OCI-LY3 (cell line): ENCODE measurements at regions not wholly inside any gene's neighbourhood (a gene's known extent, or its start where the extent isn't known, plus 50 kb on each side); places are given as distances from the start of the nearest gene placed in this dataset.

Experiments used
- H2AFZ ChIP-seq: fragments of 200-600, 300-600 bp; shearing (Covaris generic); 2 replicates; pipeline ENCODE4 v1.6.0; 2014; ENCODE audit warnings: antibody characterized with exemption, low read depth, low read length
- H3K27ac ChIP-seq: fragments of 200-600, 300-600 bp; sonication (generic); 2 replicates; pipeline ENCODE4 v1.5.1; 2014; ENCODE audit warnings: mild to moderate bottlenecking, low read length, moderate library complexity, mixed read lengths
- H3K27me3 ChIP-seq: fragments of 200-600, 300-600 bp; sonication (generic); 2 replicates; pipeline ENCODE4 v1.6.1; 2014; ENCODE audit warnings: low read depth, low read length, mixed read lengths
- H3K36me3 ChIP-seq: fragments of 200-600, 300-600 bp; sonication (generic); replicated peaks from 2 replicates; pipeline ENCODE3; 2014; ENCODE audit warnings: low read depth, low read length, mixed read lengths
- H3K4me1 ChIP-seq: fragments of 300-600, 200-600 bp; sonication (generic); 2 replicates; pipeline ENCODE4 v1.6.1; 2014; ENCODE audit warnings: low read length, mixed read lengths
- H3K4me2 ChIP-seq: fragments of 200-600, 300-600 bp; sonication (generic); 2 replicates; pipeline ENCODE4 v1.6.1; 2014; ENCODE audit warnings: low read length, mixed read lengths
- H3K4me3 ChIP-seq: fragments of 300-600, 200-600 bp; sonication (generic); 2 replicates; pipeline ENCODE4 v1.5.1; 2014; ENCODE audit warnings: antibody characterized with exemption, mild to moderate bottlenecking, low read length, moderate library complexity
- H3K79me2 ChIP-seq: fragments of 300-600, 200-600 bp; shearing (Covaris generic); 2 replicates; pipeline ENCODE4 v1.6.1; 2014; ENCODE audit warnings: mild to moderate bottlenecking, low read length, mixed read lengths
- H3K9ac ChIP-seq: fragments of 300-600, 200-600 bp; shearing (Covaris generic); 2 replicates; pipeline ENCODE4 v1.6.0; 2014; ENCODE audit warnings: mild to moderate bottlenecking, low read length, moderate library complexity
- H3K9me3 ChIP-seq: fragments of 200-600, 300-600 bp; shearing (Covaris generic); 2 replicates; pipeline ENCODE4 v1.6.1; 2014; ENCODE audit warnings: low read length, mixed read lengths; ENCODE audit not compliant: insufficient read depth
- H4K20me1 ChIP-seq: fragments of 200-600, 300-600 bp; sonication (generic); 2 replicates; pipeline ENCODE4 v1.6.1; 2016; ENCODE audit warnings: low read length, mixed read lengths; ENCODE audit not compliant: insufficient read depth
- EZH2phosphoT487 ChIP-seq: fragments of 200-600 bp; shearing (Covaris generic); IDR thresholded peaks from 2 replicates; pipeline ENCODE4 v1.6.1; 2018; ENCODE audit warnings: antibody characterized with exemption, mixed run types, low read depth
- TF ChIP-seq, protein P1 (sequence below): fragments of 200-600, 300-600 bp; sonication (generic); IDR thresholded peaks from 2 replicates; pipeline ENCODE4 v1.5.1; 2014; ENCODE audit warnings: antibody characterized with exemption, low read length, low read depth

DNA sequence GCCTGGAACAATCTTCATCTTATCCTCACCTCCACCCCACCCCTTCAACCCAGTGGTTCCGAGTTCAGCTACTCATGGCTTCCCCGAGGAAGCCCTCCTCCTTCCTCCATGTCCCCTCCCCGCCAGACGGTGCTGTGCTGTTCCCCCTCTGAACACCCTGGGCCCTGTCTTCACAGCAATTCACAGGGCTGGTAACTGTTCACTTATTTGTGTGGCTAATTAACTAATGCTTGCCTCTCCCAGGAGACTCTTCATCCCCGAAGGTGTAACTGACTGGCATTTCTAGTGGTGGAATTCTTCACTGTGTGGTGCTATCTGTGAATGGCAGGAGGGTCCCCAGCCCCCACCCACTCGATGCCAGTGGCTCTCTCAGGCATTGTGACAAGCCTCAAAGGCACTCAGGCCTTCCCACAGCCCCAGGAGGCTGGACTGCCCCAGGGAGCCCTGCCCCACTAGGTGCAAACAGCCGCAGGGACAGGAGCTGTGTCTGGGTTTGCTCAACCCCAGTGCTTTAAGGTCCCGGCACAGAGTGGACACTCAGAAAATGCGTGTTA, 133.7 kb upstream of the ID2 start:
- Histone ChIP-seq H3K9ac (peak overlapping the region; percentile 99), H3K4me1 (peaks cover 94% of the 10 kb centered on the region), H3K4me2 (peak overlapping the region; percentile 96), H3K27ac (peak overlapping the region; percentile 98), H3K4me3 (peak overlapping the region; percentile 84), H2AFZ (no peak overlapping the region), H3K27me3 (no peaks in the 10 kb centered on the region), H4K20me1 (no peaks in the 10 kb centered on the region), H3K9me3 (no peaks in the 10 kb centered on the region), H3K36me3 (peaks cover 14% of the 10 kb centered on the region), H3K79me2 (peaks cover 68% of the 10 kb centered on the region)
- TF ChIP-seq, protein P1, sequence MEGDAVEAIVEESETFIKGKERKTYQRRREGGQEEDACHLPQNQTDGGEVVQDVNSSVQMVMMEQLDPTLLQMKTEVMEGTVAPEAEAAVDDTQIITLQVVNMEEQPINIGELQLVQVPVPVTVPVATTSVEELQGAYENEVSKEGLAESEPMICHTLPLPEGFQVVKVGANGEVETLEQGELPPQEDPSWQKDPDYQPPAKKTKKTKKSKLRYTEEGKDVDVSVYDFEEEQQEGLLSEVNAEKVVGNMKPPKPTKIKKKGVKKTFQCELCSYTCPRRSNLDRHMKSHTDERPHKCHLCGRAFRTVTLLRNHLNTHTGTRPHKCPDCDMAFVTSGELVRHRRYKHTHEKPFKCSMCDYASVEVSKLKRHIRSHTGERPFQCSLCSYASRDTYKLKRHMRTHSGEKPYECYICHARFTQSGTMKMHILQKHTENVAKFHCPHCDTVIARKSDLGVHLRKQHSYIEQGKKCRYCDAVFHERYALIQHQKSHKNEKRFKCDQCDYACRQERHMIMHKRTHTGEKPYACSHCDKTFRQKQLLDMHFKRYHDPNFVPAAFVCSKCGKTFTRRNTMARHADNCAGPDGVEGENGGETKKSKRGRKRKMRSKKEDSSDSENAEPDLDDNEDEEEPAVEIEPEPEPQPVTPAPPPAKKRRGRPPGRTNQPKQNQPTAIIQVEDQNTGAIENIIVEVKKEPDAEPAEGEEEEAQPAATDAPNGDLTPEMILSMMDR = no peak
- no peak for TF ChIP-seq EZH2phosphoT487

DNA sequence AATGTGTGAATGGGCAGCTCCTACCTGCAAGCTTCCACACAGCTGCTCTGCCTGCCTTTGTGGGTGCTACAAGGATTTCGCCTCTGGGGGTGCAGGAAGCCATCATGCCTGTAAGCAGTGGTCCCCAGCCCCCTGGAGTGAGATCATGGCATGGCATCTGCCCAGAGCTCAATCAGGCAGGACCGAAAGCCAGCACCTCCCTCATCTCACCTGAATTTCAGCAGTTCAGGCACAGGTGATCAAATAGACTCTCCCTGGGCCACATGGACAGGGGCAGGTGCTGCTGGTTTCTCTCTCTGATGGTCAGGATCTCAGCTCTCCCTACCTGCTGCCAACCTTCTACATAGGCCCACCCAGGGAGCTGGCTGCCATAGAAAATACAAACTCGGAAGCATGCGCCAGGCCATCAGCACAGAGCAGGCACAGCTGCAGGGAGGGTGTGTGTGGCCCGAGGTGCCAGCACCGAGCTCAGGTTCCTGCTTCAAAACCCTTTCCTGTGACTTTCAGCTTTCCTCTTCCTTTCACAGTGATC, 133.2 kb upstream of the ID2 start:
- Histone ChIP-seq H3K27me3 (no peaks in the 10 kb centered on the region), H4K20me1 (no peaks in the 10 kb centered on the region), H3K27ac (peak overlapping the region; percentile 98), H3K4me1 (peaks cover 97% of the 10 kb centered on the region), H3K9me3 (no peaks in the 10 kb centered on the region), H3K4me2 (peak overlapping the region; percentile 96), H3K36me3 (peaks cover 14% of the 10 kb centered on the region), H2AFZ (no peak overlapping the region), H3K9ac (peak overlapping the region; percentile 99), H3K4me3 (peak overlapping the region; percentile 84), H3K79me2 (peaks cover 68% of the 10 kb centered on the region)
- TF ChIP-seq, protein P1 = peak; percentile 24; the same call in 1 of the 2 replicates
- no peak for TF ChIP-seq EZH2phosphoT487

DNA sequence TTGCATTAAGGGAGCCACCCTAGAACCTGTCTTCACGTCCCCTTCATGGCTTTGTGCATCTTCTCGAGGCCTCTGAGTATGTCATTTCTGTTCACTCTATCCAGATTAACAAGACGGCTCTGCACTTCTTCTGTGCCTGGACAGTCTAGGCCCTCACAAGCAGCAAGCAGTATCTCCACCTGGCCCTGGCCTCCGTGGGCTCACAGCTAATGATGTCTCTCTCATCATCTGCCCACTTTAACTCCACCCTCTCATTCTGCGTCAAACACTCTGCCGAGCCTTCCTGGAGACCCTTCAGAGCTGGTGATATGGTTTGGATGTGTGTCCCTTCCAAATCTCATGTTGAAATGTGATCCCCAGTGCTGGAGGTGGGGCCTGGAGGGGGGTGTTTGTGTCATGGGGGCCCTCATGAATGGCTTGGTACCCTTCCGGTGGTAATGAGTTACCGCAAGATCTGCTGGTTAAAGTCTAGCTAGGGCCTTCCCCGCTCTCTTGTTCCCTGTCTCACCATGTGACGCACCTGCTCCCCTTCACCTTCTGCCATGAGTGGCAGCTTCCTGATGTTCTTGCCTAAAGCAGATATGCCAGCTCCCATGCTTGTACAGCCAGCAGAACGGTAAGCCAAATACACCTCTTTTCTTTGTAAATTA, 132.5 kb upstream of the ID2 start:
- Histone ChIP-seq H4K20me1 (no peaks in the 10 kb centered on the region), H3K9ac (peak overlapping the region; percentile 99), H3K4me2 (peak overlapping the region; percentile 96), H3K36me3 (peaks cover 18% of the 10 kb centered on the region), H3K4me3 (peak overlapping the region; percentile 84), H3K27ac (peak overlapping the region; percentile 98), H2AFZ (no peak overlapping the region), H3K79me2 (peaks cover 65% of the 10 kb centered on the region), H3K4me1 (peaks cover 95% of the 10 kb centered on the region), H3K9me3 (no peaks in the 10 kb centered on the region), H3K27me3 (no peaks in the 10 kb centered on the region)
- TF ChIP-seq EZH2phosphoT487 = no peak

DNA sequence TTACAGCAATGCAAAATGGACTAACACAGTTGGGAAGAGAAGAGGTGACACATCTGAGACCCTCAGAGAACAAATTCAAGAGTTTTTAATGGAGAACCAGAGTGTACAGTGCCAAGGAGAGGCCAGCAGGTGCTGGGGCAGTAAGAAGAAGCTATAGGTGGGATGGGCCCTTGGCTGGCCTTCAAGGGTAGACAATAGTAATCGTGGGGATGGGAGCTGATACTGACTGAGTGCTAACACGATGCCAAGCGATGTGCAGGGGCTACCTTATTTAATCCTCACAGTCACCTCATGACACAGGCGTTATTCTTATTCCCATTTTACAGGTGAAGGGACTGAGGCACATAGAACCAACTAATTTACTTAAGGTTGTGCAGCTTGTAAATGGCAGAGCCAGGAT, 131.9 kb upstream of the ID2 start:
- Histone ChIP-seq H3K36me3 (peaks cover 22% of the 10 kb centered on the region), H2AFZ (no peak overlapping the region), H3K27ac (peak overlapping the region; percentile 98), H3K79me2 (peaks cover 61% of the 10 kb centered on the region), H3K9me3 (no peaks in the 10 kb centered on the region), H3K4me1 (peaks cover 89% of the 10 kb centered on the region), H3K4me3 (peak overlapping the region; percentile 84), H3K27me3 (no peaks in the 10 kb centered on the region), H3K9ac (peak overlapping the region; percentile 90), H4K20me1 (no peaks in the 10 kb centered on the region), H3K4me2 (peak overlapping the region; percentile 94)
- no peak for TF ChIP-seq EZH2phosphoT487
- TF ChIP-seq, protein P1 = no peak
